ENCODE measurements at regions not wholly inside any gene's neighbourhood (a gene's known extent, or its start where the extent isn't known, plus 50 kb on each side); places are given as distances from the start of the nearest gene placed in this dataset.

- TF ChIP-seq CTCF (IDR thresholded peaks at IDR 0.05) (no peak), POLR2A (IDR thresholded peaks at IDR 0.05) (no peak)
Observed at GRCh38 chr13:62022369-62022768, 606.7 kb upstream of the PCDH20 start.

Measured in ovary (tissue), 3 donors.